Testis (tissue), 2 donors: ENCODE measurements at regions not wholly inside any gene's neighbourhood (a gene's known extent, or its start where the extent isn't known, plus 50 kb on each side); places are given as distances from the start of the nearest gene placed in this dataset.

Experiments used
- POLR2A ChIP-seq: fragments of 450-650 bp; IDR thresholded peaks from one replicate; pipeline ENCODE4 v1.6.1; 2017; ENCODE audit warnings: antibody characterized with exemption, mild to moderate bottlenecking, moderate library complexity
- TF ChIP-seq, protein P1 (sequence below), 3 experiments: fragments of 450-650 bp in 2 of 3; fragments of 200-600 bp in 1 of 3; sonication (generic) in 1 of 3; IDR thresholded peaks; one replicate each; pipeline ENCODE4 v1.5.1; 2016 to 2019; ENCODE audit warnings: antibody characterized with exemption in 3 of 3, mild to moderate bottlenecking in 2 of 3, moderate library complexity in 1 of 3

DNA sequence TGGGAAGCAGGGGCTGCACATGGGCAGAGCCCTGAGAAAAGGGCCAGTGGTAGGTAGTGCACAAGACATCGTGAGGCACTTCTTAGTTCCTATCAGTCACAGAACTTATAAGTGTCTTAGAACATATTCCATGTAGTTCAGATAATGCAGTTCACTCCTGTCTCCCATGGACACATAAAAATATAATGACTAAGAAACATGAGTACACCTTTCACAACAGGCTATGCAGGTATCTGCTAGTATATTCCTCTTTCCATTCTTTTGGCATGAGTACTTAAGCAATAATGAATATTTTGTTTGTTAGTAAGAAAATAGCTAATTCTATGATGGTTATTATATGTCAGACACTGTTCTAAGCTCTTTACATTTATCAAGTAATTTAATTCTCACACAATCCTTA, 808.4 kb downstream of the BCL11A start:
- TF ChIP-seq, protein P1, sequence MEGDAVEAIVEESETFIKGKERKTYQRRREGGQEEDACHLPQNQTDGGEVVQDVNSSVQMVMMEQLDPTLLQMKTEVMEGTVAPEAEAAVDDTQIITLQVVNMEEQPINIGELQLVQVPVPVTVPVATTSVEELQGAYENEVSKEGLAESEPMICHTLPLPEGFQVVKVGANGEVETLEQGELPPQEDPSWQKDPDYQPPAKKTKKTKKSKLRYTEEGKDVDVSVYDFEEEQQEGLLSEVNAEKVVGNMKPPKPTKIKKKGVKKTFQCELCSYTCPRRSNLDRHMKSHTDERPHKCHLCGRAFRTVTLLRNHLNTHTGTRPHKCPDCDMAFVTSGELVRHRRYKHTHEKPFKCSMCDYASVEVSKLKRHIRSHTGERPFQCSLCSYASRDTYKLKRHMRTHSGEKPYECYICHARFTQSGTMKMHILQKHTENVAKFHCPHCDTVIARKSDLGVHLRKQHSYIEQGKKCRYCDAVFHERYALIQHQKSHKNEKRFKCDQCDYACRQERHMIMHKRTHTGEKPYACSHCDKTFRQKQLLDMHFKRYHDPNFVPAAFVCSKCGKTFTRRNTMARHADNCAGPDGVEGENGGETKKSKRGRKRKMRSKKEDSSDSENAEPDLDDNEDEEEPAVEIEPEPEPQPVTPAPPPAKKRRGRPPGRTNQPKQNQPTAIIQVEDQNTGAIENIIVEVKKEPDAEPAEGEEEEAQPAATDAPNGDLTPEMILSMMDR (IDR thresholded peaks at IDR 0.05), result no peak
- TF ChIP-seq POLR2A, result no peak
